Testis (tissue), 2 donors: ENCODE measurements at regions not wholly inside any gene's neighbourhood (a gene's known extent, or its start where the extent isn't known, plus 50 kb on each side); places are given as distances from the start of the nearest gene placed in this dataset.

ENCODE experiments used
- POLR2A ChIP-seq: fragments of 450-650 bp; IDR thresholded peaks from one replicate; pipeline ENCODE4 v1.6.1; 2017; ENCODE audit warnings: antibody characterized with exemption, mild to moderate bottlenecking, moderate library complexity
- TF ChIP-seq, protein P1 (sequence below), 3 experiments: fragments of 450-650 bp in 2 of 3; fragments of 200-600 bp in 1 of 3; sonication (generic) in 1 of 3; IDR thresholded peaks; one replicate each; pipeline ENCODE4 v1.5.1; 2016 to 2019; ENCODE audit warnings: antibody characterized with exemption in 3 of 3, mild to moderate bottlenecking in 2 of 3, moderate library complexity in 1 of 3

DNA sequence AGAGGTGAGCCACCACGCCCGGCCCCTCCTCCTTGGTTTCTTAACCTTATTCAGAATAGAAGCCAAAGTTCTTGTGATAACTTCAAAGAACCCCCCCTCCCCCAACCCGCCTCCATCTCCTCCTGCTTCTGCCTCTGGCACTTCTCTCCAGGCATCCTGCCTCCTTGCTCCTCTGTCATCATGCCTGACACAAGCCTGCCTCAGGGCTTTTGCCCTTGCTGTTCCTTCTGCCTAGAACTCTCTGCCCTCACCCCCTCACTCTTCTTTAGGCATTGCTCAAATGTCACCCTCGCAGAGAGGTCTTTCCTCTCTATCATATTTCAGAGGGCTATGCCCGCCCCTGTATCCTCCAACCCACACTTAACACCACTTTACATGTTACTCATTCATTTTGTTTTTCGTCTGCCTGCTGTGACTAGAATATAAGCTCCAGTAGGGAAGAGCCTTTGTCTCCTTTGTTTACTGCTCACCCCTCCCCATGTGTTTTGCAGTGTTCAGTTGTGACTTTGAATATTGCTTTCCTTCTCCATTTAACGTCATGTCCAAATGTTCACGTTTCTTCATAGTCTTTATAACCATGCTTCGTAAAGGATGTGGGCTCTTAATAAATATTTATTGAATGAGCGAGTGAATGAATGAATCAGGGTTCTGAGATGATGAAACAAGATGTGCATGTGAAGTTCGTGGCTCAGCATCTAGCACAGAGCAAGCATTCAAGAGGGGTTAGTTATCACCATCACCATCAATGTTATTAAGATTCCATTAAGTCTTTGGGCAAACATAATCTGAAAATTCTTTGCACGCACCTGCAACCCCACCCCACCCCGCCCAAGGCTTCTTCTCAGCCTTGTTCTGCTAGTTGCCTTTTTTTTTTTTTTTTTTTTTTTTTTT is 186.2 kb upstream of the WSCD1 start:
- TF ChIP-seq, protein P1, sequence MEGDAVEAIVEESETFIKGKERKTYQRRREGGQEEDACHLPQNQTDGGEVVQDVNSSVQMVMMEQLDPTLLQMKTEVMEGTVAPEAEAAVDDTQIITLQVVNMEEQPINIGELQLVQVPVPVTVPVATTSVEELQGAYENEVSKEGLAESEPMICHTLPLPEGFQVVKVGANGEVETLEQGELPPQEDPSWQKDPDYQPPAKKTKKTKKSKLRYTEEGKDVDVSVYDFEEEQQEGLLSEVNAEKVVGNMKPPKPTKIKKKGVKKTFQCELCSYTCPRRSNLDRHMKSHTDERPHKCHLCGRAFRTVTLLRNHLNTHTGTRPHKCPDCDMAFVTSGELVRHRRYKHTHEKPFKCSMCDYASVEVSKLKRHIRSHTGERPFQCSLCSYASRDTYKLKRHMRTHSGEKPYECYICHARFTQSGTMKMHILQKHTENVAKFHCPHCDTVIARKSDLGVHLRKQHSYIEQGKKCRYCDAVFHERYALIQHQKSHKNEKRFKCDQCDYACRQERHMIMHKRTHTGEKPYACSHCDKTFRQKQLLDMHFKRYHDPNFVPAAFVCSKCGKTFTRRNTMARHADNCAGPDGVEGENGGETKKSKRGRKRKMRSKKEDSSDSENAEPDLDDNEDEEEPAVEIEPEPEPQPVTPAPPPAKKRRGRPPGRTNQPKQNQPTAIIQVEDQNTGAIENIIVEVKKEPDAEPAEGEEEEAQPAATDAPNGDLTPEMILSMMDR (IDR thresholded peaks at IDR 0.05), result no peak
- TF ChIP-seq POLR2A, result no peak
